ENCODE measurements at regions not wholly inside any gene's neighbourhood (a gene's known extent, or its start where the extent isn't known, plus 50 kb on each side); places are given as distances from the start of the nearest gene placed in this dataset.

GRCh38 chr14:66401449-66402095 is 84.6 kb upstream of the CCDC196 start:
- TF ChIP-seq CTCF (IDR thresholded peaks at IDR 0.05) (peak in 3 of 6 experiments; percentile 48 to 54 (median 52)), POLR2A (IDR thresholded peaks at IDR 0.05) (no peak)

Measured in Peyer's patch (tissue), 4 donors.